ENCODE measurements at regions not wholly inside any gene's neighbourhood (a gene's known extent, or its start where the extent isn't known, plus 50 kb on each side); places are given as distances from the start of the nearest gene placed in this dataset.
"Not testable (repeated sequence)": the region's sequence is repeated elsewhere in the genome, so short reads cannot be mapped to it uniquely, and the experiment has no call there.

- Mint-ChIP-seq H3K4me1 (no peaks in the 10 kb centered on the region), H3K27ac (ENCODE audit: unreplicated experiment) (no peak overlapping the region), H3K27me3 (ENCODE audit: low read depth) (no peaks in the 10 kb centered on the region), H3K4me3 (no peak overlapping the region), H3K36me3 (ENCODE audit: low read depth) (no peaks in the 10 kb centered on the region), H3K9me3 (no peaks in the 10 kb centered on the region)
- TF ChIP-seq CTCF (conservative IDR thresholded peaks at IDR 0.05): no peak
- no peak for DNase-seq (ENCODE audit: low read depth, low spot score)
Measured at GRCh38 chr6:48520951-48521350, 410.0 kb upstream of the PTCHD4 start.

GRCh38 chr6:48512390-48512789 is 401.4 kb upstream of the PTCHD4 start:
- DNase-seq (ENCODE audit: low read depth, low spot score): no peak
- H3K27ac Mint-ChIP-seq (ENCODE audit: unreplicated experiment): no peak overlapping the region
- TF ChIP-seq CTCF (conservative IDR thresholded peaks at IDR 0.05): no peak
- no peaks in the 10 kb centered on the region for H3K9me3 Mint-ChIP-seq
- H3K4me3 Mint-ChIP-seq: no peak overlapping the region
- H3K27me3 Mint-ChIP-seq (ENCODE audit: low read depth): no peaks in the 10 kb centered on the region
- no peaks in the 10 kb centered on the region for H3K36me3 Mint-ChIP-seq (ENCODE audit: low read depth)
- H3K4me1 Mint-ChIP-seq: no peaks in the 10 kb centered on the region

GRCh38 chr6:48511378-48511777 is 400.4 kb upstream of the PTCHD4 start:
- H3K4me3 Mint-ChIP-seq: no peak overlapping the region
- no peak overlapping the region for H3K27ac Mint-ChIP-seq (ENCODE audit: unreplicated experiment)
- no peak for DNase-seq (ENCODE audit: low read depth, low spot score)
- peaks cover 4% of the 10 kb centered on the region for H3K9me3 Mint-ChIP-seq
- no peaks in the 10 kb centered on the region for H3K4me1 Mint-ChIP-seq
- H3K36me3 Mint-ChIP-seq (ENCODE audit: low read depth): no peaks in the 10 kb centered on the region
- no peak for TF ChIP-seq CTCF (conservative IDR thresholded peaks at IDR 0.05)
- H3K27me3 Mint-ChIP-seq (ENCODE audit: low read depth): no peaks in the 10 kb centered on the region

GRCh38 chr6:48505621-48506020 is 394.6 kb upstream of the PTCHD4 start:
- Mint-ChIP-seq H3K27ac (ENCODE audit: unreplicated experiment) (no peak overlapping the region), H3K4me1 (no peaks in the 10 kb centered on the region)

GRCh38 chr6:48493432-48493831 is 382.4 kb upstream of the PTCHD4 start:
- not testable (repeated sequence) for DNase-seq (ENCODE audit: low read depth, low spot score); H3K4me3 Mint-ChIP-seq; H3K27me3 Mint-ChIP-seq (ENCODE audit: low read depth); H3K4me1 Mint-ChIP-seq; H3K36me3 Mint-ChIP-seq (ENCODE audit: low read depth); H3K27ac Mint-ChIP-seq (ENCODE audit: unreplicated experiment); H3K9me3 Mint-ChIP-seq

More at GRCh38 chr6:48505621-48506020, 394.6 kb upstream of the PTCHD4 start:
- no peak overlapping the region for H3K4me3 Mint-ChIP-seq
- DNase-seq (ENCODE audit: low read depth, low spot score): no peak
- peaks cover 4% of the 10 kb centered on the region for H3K9me3 Mint-ChIP-seq
- H3K36me3 Mint-ChIP-seq (ENCODE audit: low read depth): no peaks in the 10 kb centered on the region
- no peaks in the 10 kb centered on the region for H3K27me3 Mint-ChIP-seq (ENCODE audit: low read depth)
- no peak for TF ChIP-seq CTCF (conservative IDR thresholded peaks at IDR 0.05)

- Mint-ChIP-seq H3K4me3 (no peak overlapping the region), H3K27me3 (ENCODE audit: low read depth) (no peaks in the 10 kb centered on the region), H3K36me3 (ENCODE audit: low read depth) (no peaks in the 10 kb centered on the region), H3K9me3 (peaks cover 3% of the 10 kb centered on the region), H3K4me1 (no peaks in the 10 kb centered on the region), H3K27ac (ENCODE audit: unreplicated experiment) (no peak overlapping the region)
- no peak for DNase-seq (ENCODE audit: low read depth, low spot score)
- no peak for TF ChIP-seq CTCF (conservative IDR thresholded peaks at IDR 0.05)
Measured at GRCh38 chr6:48490658-48491057, 379.7 kb upstream of the PTCHD4 start.

All from neural crest cell (in vitro differentiated cells).